Stimulated activated CD8-positive, alpha-beta memory T cell treated with anti-CD3 and anti-CD28 coated beads, Interleukin-15, amount 100 ng/mL, for 4 hours (primary cell): ENCODE measurements at regions not wholly inside any gene's neighbourhood (a gene's known extent, or its start where the extent isn't known, plus 50 kb on each side); places are given as distances from the start of the nearest gene placed in this dataset.

Experiments
- DNase-seq, 2 donors: peaks; one replicate each; pipeline ENCODE4 v3.0.0-alpha.2; 2020; ENCODE audit warnings: low read depth in 2 of 2

DNA sequence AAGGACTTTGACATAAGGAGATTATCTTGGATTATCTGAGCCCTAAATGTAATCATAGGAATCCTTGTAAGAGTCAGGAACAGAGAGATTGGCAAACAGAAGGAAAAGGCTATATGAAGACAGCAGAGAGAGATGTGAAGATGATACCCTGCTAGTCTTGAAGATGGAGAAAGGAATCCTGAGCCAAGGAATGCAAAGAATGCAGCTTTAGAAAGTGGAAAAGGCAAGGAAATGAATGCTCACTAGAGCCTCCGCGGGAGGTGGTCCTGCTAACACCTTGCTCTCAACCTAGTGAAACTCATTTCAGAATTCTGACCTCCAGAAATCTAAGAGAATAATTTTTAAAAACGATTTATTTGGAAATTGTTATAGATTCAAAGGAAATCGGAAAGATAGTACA, 117.1 kb downstream of the TBXT start:
- DNase-seq: no peak

- DNase-seq: no peak
These were observed 120.7 kb downstream of the TBXT start for GRCh38 chr6:166046982-166047381.

DNA sequence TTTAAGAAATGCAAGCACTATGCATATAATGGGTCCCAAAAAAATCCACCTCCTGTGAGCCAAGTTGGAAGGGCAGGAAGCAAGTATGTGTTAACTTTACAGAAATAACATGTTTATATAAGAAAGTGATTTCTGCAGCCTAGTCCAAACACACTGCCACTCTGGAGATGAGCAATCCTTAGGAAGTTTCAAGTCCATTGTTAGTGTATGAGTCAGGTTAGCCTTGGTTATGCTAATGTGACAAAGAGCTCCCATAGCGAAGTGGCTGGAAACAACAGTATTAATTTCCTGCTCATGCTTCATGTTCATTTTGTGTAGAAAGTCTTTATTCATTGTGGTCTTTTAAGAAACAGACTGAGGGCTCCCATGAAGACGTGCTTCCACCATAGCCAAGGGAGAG, 121.4 kb downstream of the TBXT start:
- DNase-seq: no peak

DNA sequence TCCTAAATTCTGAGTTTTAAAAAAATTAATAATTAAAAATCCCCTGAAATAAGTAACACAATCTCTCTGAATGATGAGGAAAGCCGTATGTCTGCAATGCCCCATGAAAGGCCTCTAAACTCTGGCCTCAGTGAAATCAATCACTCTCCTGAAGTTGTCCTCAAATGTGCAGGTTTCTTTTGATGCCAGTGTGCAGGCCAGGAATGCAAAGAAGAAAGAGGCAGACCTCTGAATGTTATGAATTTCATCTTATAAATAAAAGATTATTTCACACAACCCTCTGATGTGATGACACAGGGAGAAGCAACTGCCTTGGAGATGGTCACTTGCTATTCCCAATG, 121.8 kb downstream of the TBXT start:
- no peak for DNase-seq

GRCh38 chr6:166045173-166045859, 122.3 kb downstream of the TBXT start:
- DNase-seq: no peak

- DNase-seq: no peak
These were observed 126.4 kb downstream of the TBXT start for GRCh38 chr6:166041277-166041676.

GRCh38 chr6:166040292-166040691, 127.4 kb downstream of the TBXT start:
- DNase-seq: no peak

- no peak for DNase-seq
These were observed 131.1 kb downstream of the TBXT start for GRCh38 chr6:166036316-166037095.

DNA sequence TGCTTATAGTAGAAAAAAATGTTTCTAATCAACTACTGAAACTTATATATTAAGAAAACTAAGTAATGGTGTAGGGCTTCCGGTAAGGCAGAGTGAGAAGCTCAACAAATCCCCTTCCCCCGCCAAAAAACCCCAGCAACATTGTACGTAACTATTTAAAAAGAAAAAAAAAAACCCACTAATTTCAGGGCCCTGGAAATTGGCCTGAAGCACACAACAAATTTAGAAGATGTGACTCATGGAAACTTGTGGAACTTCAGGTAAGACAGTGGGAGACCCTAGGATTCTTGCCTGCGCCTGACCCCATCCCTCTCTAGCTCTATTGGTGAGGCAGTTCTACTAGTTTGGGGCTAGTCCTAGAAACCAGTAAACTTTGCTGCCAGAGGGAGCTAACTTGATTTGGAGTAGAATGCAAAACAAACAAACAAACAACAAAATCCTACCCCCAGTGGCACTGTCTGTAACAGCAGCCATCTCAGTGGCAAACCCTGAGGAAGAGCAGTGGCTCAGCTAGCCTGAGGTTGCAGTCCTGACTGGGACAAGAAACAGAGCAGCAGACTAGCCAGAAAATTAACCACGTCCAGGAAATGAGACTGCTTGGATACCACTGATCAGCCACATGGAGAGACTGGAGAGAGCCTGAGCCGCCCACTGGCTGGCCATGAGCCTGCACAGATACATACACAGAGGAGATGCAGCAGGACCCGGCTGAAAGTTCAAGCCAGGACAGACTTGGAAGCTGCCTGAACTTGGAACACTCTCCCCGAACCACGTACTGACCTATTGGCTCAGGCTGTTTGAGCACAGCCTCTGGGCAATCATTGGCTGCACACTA, 135.1 kb downstream of the TBXT start:
- DNase-seq: no peak

- no peak for DNase-seq
These were observed 136.4 kb downstream of the TBXT start for GRCh38 chr6:166031275-166031674.

- DNase-seq: no peak
These were observed 138.1 kb downstream of the TBXT start for GRCh38 chr6:166029506-166029905.

- no peak for DNase-seq
These were observed 139.9 kb downstream of the TBXT start for GRCh38 chr6:166027761-166028160.

- DNase-seq: no peak
These were observed 141.0 kb downstream of the TBXT start for GRCh38 chr6:166026586-166027126.

GRCh38 chr6:166025149-166025898, 142.3 kb downstream of the TBXT start:
- no peak for DNase-seq

GRCh38 chr6:166024252-166024651, 143.4 kb downstream of the TBXT start:
- no peak for DNase-seq

DNA sequence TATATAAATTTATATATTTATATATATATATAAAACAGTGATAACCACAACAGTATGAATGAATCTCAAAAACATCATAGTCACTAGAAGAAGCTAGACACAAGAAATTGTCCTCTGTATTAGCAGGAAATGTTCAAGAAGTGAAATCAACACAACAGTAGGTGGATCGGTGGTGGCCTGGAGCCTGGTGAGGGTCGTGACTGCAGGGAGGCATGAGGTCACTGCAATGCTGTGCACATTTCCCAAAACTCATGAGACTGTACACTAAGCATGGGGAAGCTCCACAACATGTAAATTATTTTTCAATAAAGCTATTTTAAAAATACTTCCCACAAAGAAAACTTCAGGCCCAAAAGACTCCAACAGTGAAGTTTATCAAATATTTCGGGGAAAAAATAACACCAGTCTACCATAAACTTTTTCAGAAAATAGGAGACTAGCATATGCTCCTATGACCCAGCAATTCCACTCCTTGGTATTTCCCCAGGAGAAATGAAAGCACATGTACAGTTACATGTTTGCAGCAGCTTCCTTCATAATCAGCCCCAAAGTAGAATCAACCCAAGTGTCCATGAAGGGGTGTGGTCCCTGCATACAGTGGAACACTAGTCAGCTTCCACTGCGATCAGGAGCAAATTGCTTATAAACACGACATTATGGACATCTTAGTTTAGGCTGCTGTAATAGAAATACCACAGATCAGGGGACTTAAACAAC, 144.2 kb downstream of the TBXT start:
- DNase-seq: no peak

- DNase-seq: no peak
These were observed 146.2 kb downstream of the TBXT start for GRCh38 chr6:166021429-166021828.

- no peak for DNase-seq
These were observed 148.4 kb downstream of the TBXT start for GRCh38 chr6:166019214-166019613.

DNA sequence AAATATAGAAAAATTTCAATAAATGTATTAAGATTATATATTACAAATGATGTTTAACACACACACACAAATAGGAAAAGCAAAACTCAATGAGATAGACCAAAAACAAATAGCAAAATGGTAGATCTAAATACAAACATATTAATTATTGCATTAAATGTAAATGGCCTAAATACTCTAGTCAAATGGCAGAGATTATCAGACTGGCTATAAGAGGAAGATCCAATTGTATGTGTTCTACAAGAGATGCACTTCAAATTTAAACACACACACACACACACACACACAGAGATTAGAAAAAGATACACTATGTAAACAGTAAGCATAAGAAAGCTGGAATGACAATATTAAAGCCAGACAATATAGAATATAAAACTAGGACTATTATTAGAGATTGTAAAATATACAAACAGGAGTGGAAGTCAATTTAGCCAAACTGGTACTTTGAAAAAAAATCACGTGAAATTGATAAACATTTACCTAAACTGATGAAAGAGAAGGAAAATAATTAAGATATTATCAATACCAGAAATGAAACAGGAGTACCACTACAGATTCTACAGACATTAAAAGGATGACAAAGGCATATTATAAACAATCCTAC, 150.5 kb downstream of the TBXT start:
- no peak for DNase-seq

DNA sequence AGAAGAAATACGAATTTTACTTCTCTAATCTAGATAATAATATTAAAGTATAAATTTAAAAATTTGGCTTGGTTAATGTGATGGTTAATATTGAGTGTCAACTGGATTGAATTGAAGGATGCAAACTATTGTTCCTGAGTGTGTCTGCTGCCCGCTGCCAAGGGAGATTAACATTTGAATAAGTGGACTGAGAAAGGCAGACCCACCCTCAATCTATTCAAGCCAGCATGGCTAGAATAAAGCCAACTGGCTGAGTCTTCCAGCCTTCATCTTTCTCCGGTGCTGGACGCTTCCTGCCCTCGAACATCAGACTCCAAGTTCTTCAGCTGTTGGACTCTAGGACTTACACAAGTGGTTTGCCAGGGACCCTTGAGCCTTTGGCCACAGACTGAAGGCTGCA, 152.7 kb downstream of the TBXT start:
- DNase-seq: no peak
